ENCODE measurements at regions not wholly inside any gene's neighbourhood (a gene's known extent, or its start where the extent isn't known, plus 50 kb on each side); places are given as distances from the start of the nearest gene placed in this dataset.
"Not testable (repeated sequence)": the region's sequence is repeated elsewhere in the genome, so short reads cannot be mapped to it uniquely, and the experiment has no call there.

- Histone ChIP-seq H3K4me1 (ENCODE audit: control insufficient read depth, insufficient read depth, low read length) (no peaks in the 10 kb centered on the region), H3K36me3 (ENCODE audit: control insufficient read depth, insufficient read depth, low read length) (no peaks in the 10 kb centered on the region), H3K27me3 (ENCODE audit: control insufficient read depth, insufficient read depth, low read length) (no peaks in the 10 kb centered on the region), H3K4me3 (ENCODE audit: low read length) (no peak overlapping the region), H3K27ac (ENCODE audit: low read length) (no peak overlapping the region), H3K9me3 (ENCODE audit: control insufficient read depth, low read depth, low read length) (peaks cover 7% of the 10 kb centered on the region)
- no peak for DNase-seq
- WGBS (ENCODE audit: insufficient coverage, low lambda C conversion rate) = 97% methylated on average over 4 of the region's 29 CpGs
Observed at GRCh38 chr13:65310663-65311328, 1919.3 kb downstream of the PCDH9 start.

GRCh38 chr13:65309906-65310305, 1920.2 kb downstream of the PCDH9 start:
- no peak overlapping the region for H3K27ac ChIP-seq (ENCODE audit: low read length)
- no peaks in the 10 kb centered on the region for H3K27me3 ChIP-seq (ENCODE audit: control insufficient read depth, insufficient read depth, low read length)
- H3K4me3 ChIP-seq (ENCODE audit: low read length) = no peak overlapping the region
- no peaks in the 10 kb centered on the region for H3K4me1 ChIP-seq (ENCODE audit: control insufficient read depth, insufficient read depth, low read length)
- no peak for DNase-seq
- H3K36me3 ChIP-seq (ENCODE audit: control insufficient read depth, insufficient read depth, low read length) = no peaks in the 10 kb centered on the region
- WGBS (ENCODE audit: insufficient coverage, low lambda C conversion rate) = no CpG with 5 or more reads among the region's 6 CpGs
- H3K9me3 ChIP-seq (ENCODE audit: control insufficient read depth, low read depth, low read length) = peaks cover 7% of the 10 kb centered on the region

GRCh38 chr13:65308729-65309128, 1921.4 kb downstream of the PCDH9 start:
- not testable (repeated sequence) for DNase-seq; H3K27ac ChIP-seq (ENCODE audit: low read length); H3K36me3 ChIP-seq (ENCODE audit: control insufficient read depth, insufficient read depth, low read length); H3K4me1 ChIP-seq (ENCODE audit: control insufficient read depth, insufficient read depth, low read length); H3K27me3 ChIP-seq (ENCODE audit: control insufficient read depth, insufficient read depth, low read length); H3K4me3 ChIP-seq (ENCODE audit: low read length); H3K9me3 ChIP-seq (ENCODE audit: control insufficient read depth, low read depth, low read length)
- WGBS (ENCODE audit: insufficient coverage, low lambda C conversion rate) = no CpG with 5 or more reads among the region's 1 CpG

GRCh38 chr13:65307056-65307455, 1923.1 kb downstream of the PCDH9 start:
- no peak for DNase-seq
- no peaks in the 10 kb centered on the region for H3K27me3 ChIP-seq (ENCODE audit: control insufficient read depth, insufficient read depth, low read length)
- H3K4me1 ChIP-seq (ENCODE audit: control insufficient read depth, insufficient read depth, low read length) = no peaks in the 10 kb centered on the region
- peaks cover 7% of the 10 kb centered on the region for H3K9me3 ChIP-seq (ENCODE audit: control insufficient read depth, low read depth, low read length)
- no peaks in the 10 kb centered on the region for H3K36me3 ChIP-seq (ENCODE audit: control insufficient read depth, insufficient read depth, low read length)
- H3K4me3 ChIP-seq (ENCODE audit: low read length) = no peak overlapping the region
- WGBS (ENCODE audit: insufficient coverage, low lambda C conversion rate) = 33% methylated on average over 1 of the region's 1 CpG
- H3K27ac ChIP-seq (ENCODE audit: low read length) = no peak overlapping the region

GRCh38 chr13:65302691-65303090, 1927.4 kb downstream of the PCDH9 start:
- Histone ChIP-seq H3K27ac (ENCODE audit: low read length) (no peak overlapping the region), H3K36me3 (ENCODE audit: control insufficient read depth, insufficient read depth, low read length) (no peaks in the 10 kb centered on the region), H3K4me1 (ENCODE audit: control insufficient read depth, insufficient read depth, low read length) (no peaks in the 10 kb centered on the region), H3K27me3 (ENCODE audit: control insufficient read depth, insufficient read depth, low read length) (no peaks in the 10 kb centered on the region), H3K9me3 (ENCODE audit: control insufficient read depth, low read depth, low read length) (no peaks in the 10 kb centered on the region), H3K4me3 (ENCODE audit: low read length) (no peak overlapping the region)
- no CpG with 5 or more reads among the region's 3 CpGs for WGBS (ENCODE audit: insufficient coverage, low lambda C conversion rate)
- no peak for DNase-seq

GRCh38 chr13:65301506-65301905, 1928.6 kb downstream of the PCDH9 start:
- no peak for DNase-seq
- no peak overlapping the region for H3K4me3 ChIP-seq (ENCODE audit: low read length)
- no peaks in the 10 kb centered on the region for H3K36me3 ChIP-seq (ENCODE audit: control insufficient read depth, insufficient read depth, low read length)
- no peaks in the 10 kb centered on the region for H3K4me1 ChIP-seq (ENCODE audit: control insufficient read depth, insufficient read depth, low read length)
- H3K27me3 ChIP-seq (ENCODE audit: control insufficient read depth, insufficient read depth, low read length) = no peaks in the 10 kb centered on the region
- no peaks in the 10 kb centered on the region for H3K9me3 ChIP-seq (ENCODE audit: control insufficient read depth, low read depth, low read length)
- no peak overlapping the region for H3K27ac ChIP-seq (ENCODE audit: low read length)

GRCh38 chr13:65300220-65300619, 1929.9 kb downstream of the PCDH9 start:
- Histone ChIP-seq H3K36me3 (ENCODE audit: control insufficient read depth, insufficient read depth, low read length) (no peaks in the 10 kb centered on the region), H3K27me3 (ENCODE audit: control insufficient read depth, insufficient read depth, low read length) (no peaks in the 10 kb centered on the region), H3K9me3 (ENCODE audit: control insufficient read depth, low read depth, low read length) (no peaks in the 10 kb centered on the region), H3K4me3 (ENCODE audit: low read length) (no peak overlapping the region), H3K4me1 (ENCODE audit: control insufficient read depth, insufficient read depth, low read length) (no peaks in the 10 kb centered on the region), H3K27ac (ENCODE audit: low read length) (no peak overlapping the region)
- DNase-seq = no peak

- H3K36me3 ChIP-seq (ENCODE audit: control insufficient read depth, insufficient read depth, low read length) = no peaks in the 10 kb centered on the region
- H3K4me1 ChIP-seq (ENCODE audit: control insufficient read depth, insufficient read depth, low read length) = no peaks in the 10 kb centered on the region
- H3K27ac ChIP-seq (ENCODE audit: low read length) = no peak overlapping the region
- 74% methylated on average over 3 of the region's 4 CpGs for WGBS (ENCODE audit: insufficient coverage, low lambda C conversion rate)
- H3K27me3 ChIP-seq (ENCODE audit: control insufficient read depth, insufficient read depth, low read length) = no peaks in the 10 kb centered on the region
- no peak for DNase-seq
- no peak overlapping the region for H3K4me3 ChIP-seq (ENCODE audit: low read length)
- H3K9me3 ChIP-seq (ENCODE audit: control insufficient read depth, low read depth, low read length) = no peaks in the 10 kb centered on the region
Observed at GRCh38 chr13:65293530-65294198, 1936.5 kb downstream of the PCDH9 start.

- Histone ChIP-seq H3K27me3 (ENCODE audit: control insufficient read depth, insufficient read depth, low read length) (no peaks in the 10 kb centered on the region), H3K4me3 (ENCODE audit: low read length) (no peak overlapping the region), H3K27ac (ENCODE audit: low read length) (no peak overlapping the region), H3K9me3 (ENCODE audit: control insufficient read depth, low read depth, low read length) (no peaks in the 10 kb centered on the region), H3K36me3 (ENCODE audit: control insufficient read depth, insufficient read depth, low read length) (no peaks in the 10 kb centered on the region), H3K4me1 (ENCODE audit: control insufficient read depth, insufficient read depth, low read length) (no peaks in the 10 kb centered on the region)
- WGBS (ENCODE audit: insufficient coverage, low lambda C conversion rate) = no CpG with 5 or more reads among the region's 2 CpGs
- DNase-seq = no peak
Observed at GRCh38 chr13:65292488-65292901, 1937.6 kb downstream of the PCDH9 start.

- no peaks in the 10 kb centered on the region for H3K4me1 ChIP-seq (ENCODE audit: control insufficient read depth, insufficient read depth, low read length)
- H3K27ac ChIP-seq (ENCODE audit: low read length) = no peak overlapping the region
- H3K36me3 ChIP-seq (ENCODE audit: control insufficient read depth, insufficient read depth, low read length) = no peaks in the 10 kb centered on the region
- no peaks in the 10 kb centered on the region for H3K9me3 ChIP-seq (ENCODE audit: control insufficient read depth, low read depth, low read length)
- H3K27me3 ChIP-seq (ENCODE audit: control insufficient read depth, insufficient read depth, low read length) = no peaks in the 10 kb centered on the region
- WGBS (ENCODE audit: insufficient coverage, low lambda C conversion rate) = 86% methylated on average over 1 of the region's 1 CpG
- H3K4me3 ChIP-seq (ENCODE audit: low read length) = no peak overlapping the region
- no peak for DNase-seq
Observed at GRCh38 chr13:65287405-65287804, 1942.7 kb downstream of the PCDH9 start.
